ENCODE measurements at regions not wholly inside any gene's neighbourhood (a gene's known extent, or its start where the extent isn't known, plus 50 kb on each side); places are given as distances from the start of the nearest gene placed in this dataset.
"Not testable (repeated sequence)": the region's sequence is repeated elsewhere in the genome, so short reads cannot be mapped to it uniquely, and the experiment has no call there.

GRCh38 chr10:130935897-130936550 lies 375.5 kb downstream of the TCERG1L start:
- no peak for DNase-seq (ENCODE audit: low spot score)

GRCh38 chr10:130936851-130937250 lies 374.7 kb downstream of the TCERG1L start:
- no peak for DNase-seq (ENCODE audit: low spot score)

DNA sequence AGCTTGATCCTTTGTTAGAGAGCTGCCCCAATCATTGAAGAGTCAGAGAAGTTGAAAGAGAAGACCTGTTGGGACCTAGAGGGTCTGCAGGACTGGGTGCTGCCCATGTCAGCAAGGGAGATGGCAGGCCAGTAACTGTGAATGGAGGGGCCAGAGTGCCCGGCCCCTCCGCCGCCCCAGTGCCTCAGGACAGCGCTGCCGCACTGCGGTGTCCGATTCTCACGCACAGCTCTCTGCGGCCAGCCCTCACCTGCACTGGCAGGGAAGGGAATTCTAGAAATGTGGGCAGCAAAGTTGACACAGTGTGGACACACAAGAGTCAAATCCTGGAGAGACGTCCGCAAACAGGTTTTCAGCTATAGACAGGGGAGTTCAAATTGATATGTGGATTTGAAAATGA lies 373.5 kb downstream of the TCERG1L start:
- no peak for DNase-seq (ENCODE audit: low spot score)

DNA sequence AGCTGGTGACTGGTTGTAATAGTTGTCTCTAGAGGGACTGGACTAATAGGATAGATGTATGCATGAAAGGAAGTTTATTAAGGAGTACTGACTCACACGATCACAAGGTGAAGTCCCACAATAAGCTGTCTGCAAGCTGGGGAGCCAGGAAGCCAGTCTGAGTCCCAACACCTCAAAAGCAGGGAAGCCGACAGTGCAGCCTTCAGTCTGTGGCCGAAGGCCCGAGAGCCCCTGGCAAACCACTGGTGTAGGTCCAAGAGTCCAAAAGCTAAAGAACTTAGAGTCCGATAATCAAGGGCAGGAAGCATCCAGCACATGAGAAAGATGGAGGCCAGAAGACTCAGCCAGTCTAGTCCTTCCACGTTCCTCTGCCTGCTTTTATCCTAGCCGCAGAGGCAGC lies 372.6 kb downstream of the TCERG1L start:
- not testable (repeated sequence) for DNase-seq (ENCODE audit: low spot score)

DNA sequence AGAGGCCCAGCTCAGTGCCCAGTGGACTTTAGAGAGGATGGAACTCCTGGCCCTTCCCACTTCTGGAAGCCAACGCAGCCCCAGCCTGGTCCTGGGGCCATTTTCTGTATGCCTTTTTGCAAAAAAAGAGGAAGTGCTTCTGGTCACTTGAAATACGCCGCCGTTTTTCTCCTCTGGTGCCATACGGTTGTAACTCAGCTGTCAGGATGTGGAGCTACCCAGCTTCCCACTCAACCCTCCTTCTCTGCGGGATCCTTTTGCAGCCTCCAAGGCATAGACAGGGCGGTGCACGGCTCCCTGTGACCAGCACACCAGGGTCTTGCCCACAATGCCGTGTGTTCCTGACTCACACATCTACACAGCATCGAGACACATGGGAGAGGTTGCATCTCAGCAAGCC lies 369.6 kb downstream of the TCERG1L start:
- no peak for DNase-seq (ENCODE audit: low spot score)

DNA sequence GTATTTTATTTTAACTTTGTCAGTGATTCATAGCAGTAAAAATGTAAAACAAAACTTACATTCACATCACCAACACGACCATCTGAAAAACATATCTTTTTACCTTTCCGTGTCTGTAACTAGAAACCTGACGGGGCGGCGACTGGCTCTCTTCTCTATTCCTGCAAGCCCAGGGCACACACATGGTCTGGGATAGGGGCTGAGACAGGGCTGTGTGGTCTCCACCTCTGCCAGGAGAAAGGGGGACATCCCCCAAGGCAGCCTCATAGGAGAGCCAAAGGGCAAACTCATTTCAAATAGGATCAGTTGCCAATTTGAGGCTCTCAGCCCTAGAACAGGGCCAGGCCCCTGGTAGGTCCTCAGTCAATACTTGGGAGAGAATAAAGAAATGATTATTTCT lies 359.4 kb downstream of the TCERG1L start:
- no peak for DNase-seq (ENCODE audit: low spot score)

DNA sequence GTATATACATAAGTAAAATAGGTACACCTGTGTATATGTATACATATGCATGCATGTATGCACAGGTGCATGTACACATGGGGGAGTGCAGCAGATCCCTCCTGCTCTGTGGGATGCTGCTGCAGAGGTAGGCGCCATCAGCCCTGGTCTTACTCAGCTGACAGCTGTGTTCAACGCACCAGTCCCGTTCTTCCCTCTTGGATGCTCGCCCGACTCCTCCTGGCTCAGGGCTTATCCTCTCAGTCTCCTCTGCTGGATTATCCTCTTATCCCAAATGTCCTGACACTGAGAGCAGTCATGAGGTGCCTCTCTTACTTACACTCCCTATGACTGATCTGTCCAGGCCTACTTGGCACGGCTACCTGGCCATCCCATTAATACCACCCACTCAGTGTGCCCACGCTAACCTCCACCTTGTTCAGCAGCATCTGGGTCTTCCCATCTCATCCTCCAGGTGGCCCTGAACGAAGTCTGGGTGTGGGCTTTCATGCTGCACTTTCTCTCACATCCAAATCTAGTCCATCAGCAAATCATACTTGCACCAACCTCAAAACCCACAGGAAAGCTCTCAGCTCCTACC lies 357.1 kb downstream of the TCERG1L start:
- no peak for DNase-seq (ENCODE audit: low spot score)

DNA sequence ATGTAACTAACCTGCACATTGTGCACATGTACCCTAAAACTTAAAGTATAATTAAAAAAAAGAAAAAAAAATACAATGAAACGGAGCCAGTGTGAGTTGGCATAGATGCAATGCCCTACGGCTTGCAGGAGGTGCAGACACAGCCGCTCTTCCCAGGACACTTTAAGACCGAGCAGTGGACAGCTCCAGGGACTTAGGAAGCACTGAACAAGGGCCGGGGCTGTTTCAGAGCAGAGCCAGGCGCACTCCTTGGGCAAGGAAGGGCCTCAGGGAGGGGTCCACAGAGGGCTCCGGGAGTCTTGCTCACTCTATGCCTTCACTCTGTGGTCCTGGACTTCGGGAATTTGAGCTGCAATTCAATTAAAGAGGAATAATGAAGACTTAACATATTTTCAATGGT lies 355.3 kb downstream of the TCERG1L start:
- no peak for DNase-seq (ENCODE audit: low spot score)

- DNase-seq (ENCODE audit: low spot score): no peak
Measured at GRCh38 chr10:130957423-130957822, 354.1 kb downstream of the TCERG1L start.

DNA sequence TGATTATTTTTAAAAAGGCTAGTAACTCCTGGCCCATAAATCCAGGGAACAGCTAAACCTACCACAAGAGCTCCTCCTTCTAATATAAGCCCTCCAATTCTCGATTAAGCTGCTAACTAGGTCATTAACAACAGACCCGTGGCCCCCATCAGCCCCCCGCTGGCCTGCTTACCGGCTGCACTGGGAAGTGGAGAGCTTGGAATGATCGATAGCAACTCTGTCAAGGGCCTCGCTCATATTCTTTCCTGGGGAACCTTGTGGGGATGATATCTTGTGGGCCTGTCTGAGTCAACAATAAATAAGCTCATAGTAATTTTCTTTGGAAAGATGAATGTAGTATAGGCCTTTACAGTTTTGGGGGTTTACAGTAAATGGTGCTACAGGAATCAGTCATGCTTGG lies 353.5 kb downstream of the TCERG1L start:
- no peak for DNase-seq (ENCODE audit: low spot score)

GRCh38 chr10:130958981-130959751 lies 352.4 kb downstream of the TCERG1L start:
- no peak for DNase-seq (ENCODE audit: low spot score)

DNA sequence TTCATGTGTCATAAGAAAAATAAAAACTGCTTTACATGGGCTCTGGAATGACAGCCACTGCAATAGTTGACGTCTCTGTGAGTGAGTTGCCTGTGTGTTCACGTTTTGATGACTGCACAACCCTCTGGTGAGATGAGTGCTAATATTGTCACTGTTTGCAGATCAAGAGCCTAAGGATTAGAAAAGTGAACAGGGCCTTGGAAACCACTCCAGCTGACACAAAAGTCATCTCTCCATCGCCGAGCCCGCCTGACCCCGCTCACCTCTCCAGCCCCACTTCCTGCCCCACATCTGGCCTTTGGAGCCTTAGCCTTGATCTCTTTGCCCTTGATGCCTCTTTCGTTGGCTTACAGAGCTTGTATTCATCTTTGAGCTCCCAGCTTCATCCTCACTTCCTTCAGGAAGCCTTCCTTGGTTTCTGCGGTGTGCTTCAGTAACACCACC lies 351.7 kb downstream of the TCERG1L start:
- no peak for DNase-seq (ENCODE audit: low spot score)

DNA sequence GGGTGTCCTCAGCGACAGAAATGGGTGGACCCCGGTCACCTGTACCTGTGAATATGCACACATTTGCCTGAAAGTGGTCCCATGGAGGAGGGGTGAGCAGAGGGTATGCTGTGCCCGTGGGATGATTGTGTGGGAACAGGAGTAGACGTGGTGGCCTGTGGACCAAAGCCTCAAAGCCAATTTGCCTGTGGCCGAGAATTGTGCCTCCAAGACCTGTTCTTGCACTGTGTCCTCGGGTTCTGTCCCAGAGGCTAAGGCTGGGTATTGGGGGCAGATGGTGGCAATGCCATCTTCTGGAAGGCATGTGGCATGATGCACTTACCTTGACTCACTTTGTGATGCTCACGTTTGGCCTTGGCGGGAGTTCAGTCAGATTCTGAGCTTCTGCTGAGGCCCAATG lies 351.0 kb downstream of the TCERG1L start:
- no peak for DNase-seq (ENCODE audit: low spot score)

DNA sequence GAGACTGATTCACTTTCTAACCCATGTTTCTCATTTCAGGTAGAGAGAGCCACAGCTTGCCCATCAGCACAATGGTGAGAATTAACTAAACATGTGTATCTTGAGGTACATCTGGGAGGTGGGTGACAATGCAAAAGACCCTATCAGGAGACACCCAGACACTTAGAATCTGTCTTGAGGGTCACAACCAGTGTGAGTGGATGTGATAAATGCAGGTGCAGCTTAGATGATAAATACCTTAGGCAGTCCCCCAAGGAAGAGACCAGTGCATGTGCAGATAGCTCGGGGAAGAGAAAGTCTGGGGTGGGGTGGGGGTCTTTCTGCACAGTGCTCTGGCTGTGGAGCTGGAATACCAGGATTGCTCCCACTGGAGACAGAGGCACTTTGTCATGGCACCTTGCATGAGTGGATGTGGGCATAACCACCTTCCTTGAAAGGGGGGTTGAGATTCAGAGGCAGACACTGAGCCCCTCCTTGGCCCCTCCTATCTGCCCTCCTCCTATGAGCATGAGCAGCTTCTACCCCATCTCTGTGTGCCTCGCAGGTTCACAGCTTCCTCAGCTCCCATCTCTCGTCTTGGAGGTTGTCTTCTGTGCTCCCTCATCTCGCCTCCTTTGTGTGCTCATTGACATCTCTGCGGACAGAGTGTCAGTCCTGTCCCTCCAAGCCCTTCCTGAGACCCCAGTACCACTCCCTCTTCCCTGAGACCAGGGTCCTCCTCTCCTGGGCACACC lies 349.8 kb downstream of the TCERG1L start:
- DNase-seq (ENCODE audit: low spot score): no peak

DNA sequence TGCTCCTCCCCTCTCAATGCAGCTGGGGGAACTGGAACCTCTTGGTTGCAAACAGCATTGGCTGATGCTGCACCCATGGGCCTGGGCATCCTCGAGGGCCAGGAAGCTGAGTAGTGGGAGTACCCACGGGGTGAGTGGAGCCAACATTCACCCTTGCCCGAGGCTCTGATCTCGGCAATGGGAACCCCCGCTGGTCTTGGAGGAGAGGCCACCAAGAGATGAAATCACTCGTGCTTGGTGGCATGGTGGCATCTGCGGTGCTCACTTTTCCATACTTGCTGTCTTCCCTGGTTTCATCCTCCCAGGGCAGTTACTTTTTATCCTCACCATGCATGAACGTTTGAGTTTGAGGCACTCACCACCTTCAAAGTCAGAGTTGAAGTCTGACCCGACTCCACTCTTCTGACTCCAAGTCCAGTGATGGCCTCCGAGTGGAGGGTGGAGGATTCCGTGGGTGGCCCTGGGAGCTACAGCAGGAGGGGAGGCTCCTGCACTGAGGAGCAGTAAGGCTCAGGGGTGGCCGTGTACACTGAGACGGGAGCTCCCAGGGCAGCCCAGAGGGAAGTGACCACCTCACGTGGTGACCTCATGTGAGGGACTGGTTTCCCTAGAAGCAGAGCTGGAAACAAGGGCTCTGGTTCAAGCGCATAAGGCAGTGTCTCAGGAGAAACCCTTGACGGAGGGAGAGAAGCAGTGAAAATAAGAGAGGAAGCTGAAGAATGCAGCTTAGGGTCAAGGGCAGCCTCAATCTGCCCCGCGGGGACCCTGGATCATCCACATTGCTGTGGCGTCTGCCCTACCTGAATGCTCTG lies 349.1 kb downstream of the TCERG1L start:
- DNase-seq (ENCODE audit: low spot score): no peak

GRCh38 chr10:130963052-130963393 lies 348.5 kb downstream of the TCERG1L start:
- no peak for DNase-seq (ENCODE audit: low spot score)

DNA sequence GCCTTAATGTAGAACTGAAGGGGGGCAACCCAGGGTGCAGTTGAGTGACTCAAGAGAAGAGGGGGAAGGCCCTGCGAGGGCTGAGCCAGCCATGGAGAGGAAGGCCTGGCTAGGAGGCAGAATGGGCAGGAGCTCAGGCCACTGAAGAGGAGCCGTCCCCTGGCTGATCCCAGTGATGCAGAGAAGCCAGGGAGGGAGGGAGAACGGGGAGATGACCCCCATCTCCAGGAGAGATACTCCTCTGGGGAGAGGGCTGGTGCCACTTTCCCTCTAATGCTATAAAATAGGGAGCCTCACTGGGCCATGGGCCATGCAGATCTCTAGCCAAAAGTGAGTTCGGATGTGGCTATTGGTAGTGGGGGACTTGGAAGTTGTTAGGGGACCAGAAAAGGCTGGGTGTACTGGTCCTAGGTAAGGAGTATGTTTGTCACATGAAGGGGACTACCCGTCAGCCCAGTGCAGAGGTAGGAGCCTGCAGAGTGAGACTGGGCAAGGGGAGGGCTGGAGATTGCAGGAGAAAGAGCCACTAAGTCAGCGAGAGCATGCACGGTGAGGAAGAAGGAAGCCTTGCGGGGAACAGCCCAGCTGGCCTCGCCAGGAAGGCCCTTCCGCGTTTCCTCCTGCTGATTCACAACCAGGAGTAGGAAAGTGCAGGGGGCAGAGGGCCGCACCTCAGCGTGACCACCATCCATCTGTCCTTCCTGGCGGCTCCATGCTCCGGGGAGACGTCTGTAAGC lies 347.6 kb downstream of the TCERG1L start:
- no peak for DNase-seq (ENCODE audit: low spot score)

- DNase-seq (ENCODE audit: low spot score): no peak
Measured at GRCh38 chr10:130964771-130965170, 346.8 kb downstream of the TCERG1L start.

DNA sequence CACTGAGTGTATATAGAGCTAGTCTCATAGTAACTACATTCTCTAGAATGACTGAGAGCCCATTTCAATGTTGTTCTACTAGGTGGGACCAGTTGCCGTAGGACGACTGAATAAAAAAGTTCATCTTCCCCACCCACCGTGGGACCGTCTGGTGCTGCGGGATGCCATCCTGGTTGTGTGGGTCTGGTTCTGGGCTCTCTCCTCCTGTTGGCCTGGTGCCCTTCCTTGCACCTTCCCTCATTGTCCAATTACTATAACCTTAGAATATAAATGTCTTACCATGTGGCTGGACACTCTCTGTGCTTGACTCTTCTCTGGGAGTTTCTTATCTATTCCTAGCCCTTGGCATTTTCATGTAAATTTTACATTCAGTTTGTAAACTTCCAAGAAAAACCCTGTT lies 344.4 kb downstream of the TCERG1L start:
- no peak for DNase-seq (ENCODE audit: low spot score)

GRCh38 chr10:130967784-130968183 lies 343.7 kb downstream of the TCERG1L start:
- no peak for DNase-seq (ENCODE audit: low spot score)

- DNase-seq (ENCODE audit: low spot score): no peak
Measured at GRCh38 chr10:130968511-130968910, 343.0 kb downstream of the TCERG1L start.
